Astrocyte (in vitro differentiated cells and primary cell): ENCODE measurements at regions not wholly inside any gene's neighbourhood (a gene's known extent, or its start where the extent isn't known, plus 50 kb on each side); places are given as distances from the start of the nearest gene placed in this dataset.
"Not testable (repeated sequence)": the region's sequence is repeated elsewhere in the genome, so short reads cannot be mapped to it uniquely, and the experiment has no call there.

Experiments
- DNase-seq: peaks from one replicate; pipeline ENCODE4 v3.0.0-alpha.2; 2010; ENCODE audit warnings: low read depth
- FAIRE-seq: peaks from 2 replicates; lab custom pipeline; 2011; peaks lifted over from hg19 to GRCh38; lab: Jason Lieb, UNC
- H2AFZ ChIP-seq: 2 replicates; pipeline ENCODE4 v1.6.0; 2012; ENCODE audit warnings: low read depth, low read length, inconsistent platforms
- H3K27ac ChIP-seq: 2 replicates; pipeline ENCODE4 v1.5.1; 2011; ENCODE audit warnings: low read depth, low read length, inconsistent platforms
- H3K27me3 ChIP-seq: 2 replicates; pipeline ENCODE4 v1.6.0; 2011; ENCODE audit warnings: low read length, inconsistent platforms; ENCODE audit not compliant: insufficient read depth
- H3K36me3 ChIP-seq: 2 replicates; pipeline ENCODE4 v1.5.1; 2011; ENCODE audit warnings: low read length, inconsistent platforms; ENCODE audit not compliant: insufficient read depth
- H3K4me1 ChIP-seq: 2 replicates; pipeline ENCODE4 v1.5.1; 2011; ENCODE audit warnings: low read length, inconsistent platforms; ENCODE audit not compliant: insufficient read depth
- H3K4me2 ChIP-seq: 2 replicates; pipeline ENCODE4 v1.6.0; 2012; ENCODE audit warnings: low read length, inconsistent platforms
- H3K4me3 ChIP-seq: 2 replicates; pipeline ENCODE4 v1.5.1; 2011; ENCODE audit warnings: low read depth, mild to moderate bottlenecking, low read length, inconsistent platforms; ENCODE audit not compliant: insufficient read depth
- H3K79me2 ChIP-seq: 2 replicates; pipeline ENCODE4 v1.6.0; 2012; ENCODE audit warnings: mild to moderate bottlenecking, low read length, inconsistent platforms; ENCODE audit not compliant: insufficient read depth
- H3K9ac ChIP-seq: 2 replicates; pipeline ENCODE4 v1.6.0; 2012; ENCODE audit warnings: mild to moderate bottlenecking, low read length, inconsistent platforms
- H3K9me3 ChIP-seq: 2 replicates; pipeline ENCODE4 v1.5.1; 2012; ENCODE audit warnings: low read depth, mild to moderate bottlenecking, low read length, inconsistent platforms; ENCODE audit not compliant: insufficient read depth
- H4K20me1 ChIP-seq: 2 replicates; pipeline ENCODE4 v1.6.0; 2012; ENCODE audit warnings: low read length, inconsistent platforms; ENCODE audit not compliant: insufficient read depth
- H3K27ac Mint-ChIP-seq: one replicate; pipeline ENCODE4 v1.8.0; 2021; ENCODE audit warnings: mild to moderate bottlenecking, mixed read lengths; ENCODE audit not compliant: unreplicated experiment
- H3K27me3 Mint-ChIP-seq: one replicate; pipeline ENCODE4 v1.8.0; 2021; ENCODE audit warnings: low read depth, mixed read lengths; ENCODE audit not compliant: unreplicated experiment
- H3K36me3 Mint-ChIP-seq: one replicate; pipeline ENCODE4 v1.8.0; 2021; ENCODE audit warnings: low read depth, mixed read lengths; ENCODE audit not compliant: unreplicated experiment
- H3K4me1 Mint-ChIP-seq: one replicate; pipeline ENCODE4 v1.8.0; 2021; ENCODE audit warnings: low read depth, mixed read lengths; ENCODE audit not compliant: unreplicated experiment
- H3K4me3 Mint-ChIP-seq: one replicate; pipeline ENCODE4 v1.8.0; 2021; ENCODE audit warnings: mild to moderate bottlenecking, moderate library complexity, mixed read lengths; ENCODE audit not compliant: unreplicated experiment
- H3K9me3 Mint-ChIP-seq: one replicate; pipeline ENCODE4 v1.8.0; 2021; ENCODE audit warnings: mild to moderate bottlenecking, mixed read lengths; ENCODE audit not compliant: unreplicated experiment
- EZH2 ChIP-seq: IDR thresholded peaks from 2 replicates; pipeline ENCODE4 v1.6.1; 2012; ENCODE audit warnings: mild to moderate bottlenecking, low read length, inconsistent platforms; ENCODE audit not compliant: insufficient read depth
- TF ChIP-seq, protein P1 (sequence below): IDR thresholded peaks from 2 replicates; pipeline ENCODE4 v1.5.1; 2011; ENCODE audit warnings: low read depth, mild to moderate bottlenecking, inconsistent platforms, low read length, moderate library complexity; ENCODE audit not compliant: insufficient read depth

DNA sequence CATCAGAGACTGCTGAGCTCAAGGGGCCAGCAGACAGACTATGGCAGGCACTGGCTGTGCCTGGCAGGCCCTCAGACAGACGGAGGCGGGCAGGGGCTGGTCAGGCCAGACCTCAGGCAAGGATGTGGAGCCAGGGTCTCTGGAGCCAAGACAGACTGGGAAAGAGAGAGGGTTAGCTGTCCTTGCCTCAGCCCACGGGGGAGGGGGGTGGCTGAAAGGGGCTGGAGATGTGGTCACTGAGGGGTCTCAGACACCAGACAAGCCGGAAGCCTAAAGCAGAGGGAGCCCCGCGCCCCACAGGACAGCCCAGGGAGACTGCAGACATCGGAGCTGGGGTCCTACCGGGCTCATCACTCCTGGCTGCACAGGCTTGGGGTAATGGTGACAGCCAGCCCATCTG is 141.2 kb upstream of the FOXD4L5 start:
- Histone ChIP-seq H3K27ac (no peak overlapping the region), H2AFZ (no peak overlapping the region), H3K9ac (no peak overlapping the region), H3K27me3 (no peaks in the 10 kb centered on the region), H3K4me2 (no peak overlapping the region), H4K20me1 (no peaks in the 10 kb centered on the region), H3K79me2 (no peaks in the 10 kb centered on the region), H3K4me1 (no peaks in the 10 kb centered on the region), H3K36me3 (no peaks in the 10 kb centered on the region), H3K4me3 (no peak overlapping the region), H3K9me3 (no peaks in the 10 kb centered on the region)
- no peaks in the 10 kb centered on the region for H3K36me3 Mint-ChIP-seq
- H3K4me3 Mint-ChIP-seq = no peak overlapping the region
- FAIRE-seq (no peak), DNase-seq (no peak)
- H3K4me1 Mint-ChIP-seq = no peaks in the 10 kb centered on the region
- H3K27ac Mint-ChIP-seq = no peak overlapping the region
- H3K9me3 Mint-ChIP-seq = peaks cover 15% of the 10 kb centered on the region
- H3K27me3 Mint-ChIP-seq = no peaks in the 10 kb centered on the region
- TF ChIP-seq, protein P1, sequence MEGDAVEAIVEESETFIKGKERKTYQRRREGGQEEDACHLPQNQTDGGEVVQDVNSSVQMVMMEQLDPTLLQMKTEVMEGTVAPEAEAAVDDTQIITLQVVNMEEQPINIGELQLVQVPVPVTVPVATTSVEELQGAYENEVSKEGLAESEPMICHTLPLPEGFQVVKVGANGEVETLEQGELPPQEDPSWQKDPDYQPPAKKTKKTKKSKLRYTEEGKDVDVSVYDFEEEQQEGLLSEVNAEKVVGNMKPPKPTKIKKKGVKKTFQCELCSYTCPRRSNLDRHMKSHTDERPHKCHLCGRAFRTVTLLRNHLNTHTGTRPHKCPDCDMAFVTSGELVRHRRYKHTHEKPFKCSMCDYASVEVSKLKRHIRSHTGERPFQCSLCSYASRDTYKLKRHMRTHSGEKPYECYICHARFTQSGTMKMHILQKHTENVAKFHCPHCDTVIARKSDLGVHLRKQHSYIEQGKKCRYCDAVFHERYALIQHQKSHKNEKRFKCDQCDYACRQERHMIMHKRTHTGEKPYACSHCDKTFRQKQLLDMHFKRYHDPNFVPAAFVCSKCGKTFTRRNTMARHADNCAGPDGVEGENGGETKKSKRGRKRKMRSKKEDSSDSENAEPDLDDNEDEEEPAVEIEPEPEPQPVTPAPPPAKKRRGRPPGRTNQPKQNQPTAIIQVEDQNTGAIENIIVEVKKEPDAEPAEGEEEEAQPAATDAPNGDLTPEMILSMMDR = no peak
- no peak for TF ChIP-seq EZH2

DNA sequence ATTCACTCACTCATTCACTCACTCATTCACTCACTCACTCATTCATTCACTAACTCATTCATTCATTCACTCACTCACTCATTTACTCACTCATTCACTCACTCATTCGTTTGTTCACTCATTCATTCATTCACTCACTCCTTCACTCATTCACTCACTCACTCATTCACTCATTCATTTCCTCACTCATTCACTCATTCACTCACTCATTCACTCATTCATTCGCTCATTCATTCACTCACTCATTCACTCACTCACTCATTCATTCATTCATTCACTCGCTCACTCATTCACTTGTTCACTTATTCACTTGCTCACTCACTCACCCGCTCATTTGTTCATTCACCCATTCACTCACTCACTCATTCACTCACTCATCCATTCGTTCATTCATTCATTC is 140.2 kb upstream of the FOXD4L5 start:
- not testable (repeated sequence) for H3K36me3 ChIP-seq, H3K4me1 Mint-ChIP-seq

DNA sequence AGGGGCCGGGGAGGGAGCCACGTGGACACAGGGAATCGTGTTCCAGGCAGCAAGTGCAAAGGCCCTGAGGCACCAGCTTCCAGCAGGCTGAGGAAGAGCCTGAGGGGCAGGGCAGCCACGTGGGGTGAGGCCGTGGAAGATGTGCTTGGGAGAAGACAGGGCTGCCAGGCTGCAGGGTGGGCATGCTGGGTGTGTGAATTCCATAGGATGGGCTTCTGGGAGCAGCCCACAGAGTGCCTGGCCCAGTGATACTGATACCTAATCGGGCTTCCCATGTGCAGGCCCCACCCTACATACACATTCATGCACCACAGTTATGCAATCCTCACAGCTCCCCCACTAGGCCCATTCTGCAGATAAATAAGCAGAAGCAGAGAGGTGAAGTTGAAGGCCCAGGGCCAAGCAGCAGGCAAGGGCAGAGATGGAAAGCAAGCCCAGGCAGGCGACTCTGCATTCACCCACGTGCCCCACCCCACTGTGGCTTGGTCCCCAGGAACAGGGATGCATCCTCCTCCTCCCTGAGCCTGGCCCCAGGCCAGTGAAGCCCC is 139.5 kb upstream of the FOXD4L5 start:
- not testable (repeated sequence) for H3K27ac ChIP-seq, FAIRE-seq, H3K36me3 Mint-ChIP-seq, H3K4me1 Mint-ChIP-seq, H3K36me3 ChIP-seq, H3K9me3 ChIP-seq, H3K4me3 Mint-ChIP-seq, H3K27me3 Mint-ChIP-seq, H3K4me1 ChIP-seq, DNase-seq, H3K9ac ChIP-seq, H3K79me2 ChIP-seq, H3K27me3 ChIP-seq, H3K4me3 ChIP-seq, H2AFZ ChIP-seq, H4K20me1 ChIP-seq, H3K27ac Mint-ChIP-seq, H3K4me2 ChIP-seq
- peaks cover 17% of the 10 kb centered on the region for H3K9me3 Mint-ChIP-seq

More for the DNA sequence above, 140.2 kb upstream of the FOXD4L5 start:
- H3K9me3 ChIP-seq, H3K27ac ChIP-seq, H3K27me3 ChIP-seq, H2AFZ ChIP-seq, H3K27ac Mint-ChIP-seq, H3K4me2 ChIP-seq, H3K27me3 Mint-ChIP-seq, H4K20me1 ChIP-seq, FAIRE-seq, H3K4me3 ChIP-seq, DNase-seq, H3K36me3 Mint-ChIP-seq, H3K4me1 ChIP-seq, H3K79me2 ChIP-seq, H3K4me3 Mint-ChIP-seq, H3K9ac ChIP-seq: not testable (repeated sequence)
- peaks cover 15% of the 10 kb centered on the region for H3K9me3 Mint-ChIP-seq

DNA sequence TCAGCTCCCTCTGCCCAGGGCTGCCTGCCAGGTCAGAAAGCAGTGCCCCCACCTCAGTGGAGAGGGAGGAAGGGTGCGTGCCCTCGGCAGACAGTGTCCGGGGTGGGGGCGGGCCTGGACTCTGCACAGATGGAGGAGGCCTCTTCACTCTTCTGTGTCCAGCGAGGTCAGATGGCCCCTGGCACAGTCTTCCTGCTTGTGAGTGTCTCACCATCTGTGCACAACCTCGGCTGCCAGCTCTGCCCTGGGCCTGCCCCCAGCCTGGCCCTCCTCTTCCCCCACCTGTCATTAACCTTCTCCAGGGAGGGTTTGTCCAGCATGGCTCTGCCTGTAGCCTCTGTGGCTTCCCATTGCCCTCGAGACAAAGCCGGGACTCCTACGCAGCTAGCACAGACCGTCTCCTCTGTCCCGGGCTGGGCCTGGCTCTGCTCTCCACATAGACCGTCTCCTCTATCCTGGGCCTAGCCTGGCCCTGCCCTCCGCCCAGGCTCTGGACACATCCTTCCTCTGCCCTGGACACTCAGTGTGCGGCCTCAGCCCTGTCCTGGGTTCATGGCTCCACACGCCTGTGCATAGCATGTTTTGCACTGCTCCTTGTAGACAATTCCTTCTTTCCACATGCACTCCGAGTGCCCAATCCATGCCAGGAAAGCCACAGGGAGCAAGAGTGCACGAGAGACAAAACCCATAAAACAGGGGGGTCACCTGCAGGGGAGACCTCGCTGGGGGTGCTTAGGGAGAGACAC is 138.9 kb upstream of the FOXD4L5 start:
- not testable (repeated sequence) for H3K36me3 ChIP-seq, H3K36me3 Mint-ChIP-seq, H3K27ac Mint-ChIP-seq, H3K27ac ChIP-seq, H3K4me3 Mint-ChIP-seq, H3K9ac ChIP-seq, H4K20me1 ChIP-seq, H2AFZ ChIP-seq, H3K4me2 ChIP-seq, H3K4me1 Mint-ChIP-seq, H3K27me3 ChIP-seq, H3K4me3 ChIP-seq, FAIRE-seq, H3K27me3 Mint-ChIP-seq, DNase-seq, H3K79me2 ChIP-seq, H3K4me1 ChIP-seq, H3K9me3 ChIP-seq
- peaks cover 16% of the 10 kb centered on the region for H3K9me3 Mint-ChIP-seq

DNA sequence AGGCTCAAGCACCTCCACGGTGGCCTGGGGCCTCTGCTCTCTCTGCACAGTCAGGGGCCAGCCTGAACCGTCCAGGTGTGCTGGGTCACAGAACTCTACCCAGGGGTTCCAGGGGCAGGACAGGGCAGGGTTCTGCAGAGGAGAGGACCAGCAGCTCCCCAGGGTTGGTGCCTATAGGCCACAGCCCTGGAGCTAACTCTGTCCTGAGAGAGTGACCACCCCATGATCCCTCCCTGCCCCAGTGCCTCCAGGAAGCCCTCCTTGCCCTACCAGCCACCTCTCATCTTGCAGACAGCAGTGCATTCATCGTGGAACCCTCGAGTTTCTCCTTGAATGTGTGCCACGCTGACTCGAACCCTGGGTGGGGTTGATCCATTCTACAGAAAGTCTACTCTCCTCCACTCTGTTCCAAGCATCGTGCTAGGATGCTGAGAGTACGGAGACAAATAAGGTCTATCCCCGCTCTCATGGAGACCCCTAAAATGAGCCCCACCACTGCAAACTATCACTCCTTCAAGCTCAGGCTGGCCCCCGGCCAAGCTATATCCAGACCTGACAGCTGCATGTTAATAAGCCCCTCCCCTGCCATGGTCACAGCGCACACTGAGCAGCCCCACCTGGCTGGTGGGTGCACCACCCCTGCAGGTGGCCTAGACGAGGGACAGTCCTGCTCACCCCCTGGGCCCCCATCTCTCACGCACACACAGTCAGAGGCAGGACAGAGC is 138.1 kb upstream of the FOXD4L5 start:
- not testable (repeated sequence) for H3K4me3 ChIP-seq, H3K4me2 ChIP-seq, H3K27ac Mint-ChIP-seq, FAIRE-seq, H3K27me3 Mint-ChIP-seq, H3K4me1 ChIP-seq, H4K20me1 ChIP-seq, H3K27me3 ChIP-seq, H2AFZ ChIP-seq, H3K36me3 Mint-ChIP-seq, H3K36me3 ChIP-seq, H3K9me3 ChIP-seq, H3K4me1 Mint-ChIP-seq, H3K9ac ChIP-seq, H3K79me2 ChIP-seq, DNase-seq, H3K4me3 Mint-ChIP-seq, H3K27ac ChIP-seq
- H3K9me3 Mint-ChIP-seq = peaks cover 16% of the 10 kb centered on the region
